ENCODE measurements at regions not wholly inside any gene's neighbourhood (a gene's known extent, or its start where the extent isn't known, plus 50 kb on each side); places are given as distances from the start of the nearest gene placed in this dataset.

DNA sequence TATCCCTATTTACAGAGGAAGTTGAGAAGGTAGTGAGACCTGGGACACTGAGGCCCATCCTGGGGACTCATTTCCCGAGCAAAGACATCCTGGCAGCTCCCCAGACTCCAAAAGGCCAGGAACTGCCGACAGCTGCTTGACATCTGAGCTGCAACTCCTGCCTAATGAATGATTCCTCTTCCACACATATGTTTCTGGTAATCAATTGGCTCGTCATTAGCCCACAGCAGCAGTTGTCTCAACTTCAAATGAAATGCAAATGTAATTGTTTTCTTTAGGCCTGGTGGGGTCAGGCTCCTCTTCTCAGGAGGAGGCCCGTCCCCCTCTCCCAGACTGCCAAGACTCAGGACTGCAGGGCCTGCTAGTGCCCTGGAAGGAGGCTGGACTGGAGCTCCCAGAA, 61.8 kb upstream of the DISP3 start:
- no peak overlapping the region for H3K4me2 ChIP-seq
- TF ChIP-seq, protein P1, sequence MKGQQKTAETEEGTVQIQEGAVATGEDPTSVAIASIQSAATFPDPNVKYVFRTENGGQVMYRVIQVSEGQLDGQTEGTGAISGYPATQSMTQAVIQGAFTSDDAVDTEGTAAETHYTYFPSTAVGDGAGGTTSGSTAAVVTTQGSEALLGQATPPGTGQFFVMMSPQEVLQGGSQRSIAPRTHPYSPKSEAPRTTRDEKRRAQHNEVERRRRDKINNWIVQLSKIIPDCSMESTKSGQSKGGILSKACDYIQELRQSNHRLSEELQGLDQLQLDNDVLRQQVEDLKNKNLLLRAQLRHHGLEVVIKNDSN (IDR thresholded peaks at IDR 0.05; ENCODE audit: borderline replicate concordance, low read depth) = no peak
- TF ChIP-seq SIN3A (IDR thresholded peaks at IDR 0.05; ENCODE audit: borderline replicate concordance, low read depth, low read length) (no peak), YY1 (IDR thresholded peaks at IDR 0.05; ENCODE audit: low read depth) (no peak), GABPA (IDR thresholded peaks at IDR 0.05; ENCODE audit: low read depth) (no peak), FOSL2 (IDR thresholded peaks at IDR 0.05; ENCODE audit: borderline replicate concordance, low read depth) (no peak), TAF1 (IDR thresholded peaks at IDR 0.05; ENCODE audit: borderline replicate concordance, low read depth, low read length) (no peak), ELF1 (IDR thresholded peaks at IDR 0.05) (no peak), RAD21 (IDR thresholded peaks at IDR 0.05; ENCODE audit: low read length) (no peak), NRF1 (IDR thresholded peaks at IDR 0.05; ENCODE audit: low read depth, low read length) (no peak)
- TF ChIP-seq, protein P2, sequence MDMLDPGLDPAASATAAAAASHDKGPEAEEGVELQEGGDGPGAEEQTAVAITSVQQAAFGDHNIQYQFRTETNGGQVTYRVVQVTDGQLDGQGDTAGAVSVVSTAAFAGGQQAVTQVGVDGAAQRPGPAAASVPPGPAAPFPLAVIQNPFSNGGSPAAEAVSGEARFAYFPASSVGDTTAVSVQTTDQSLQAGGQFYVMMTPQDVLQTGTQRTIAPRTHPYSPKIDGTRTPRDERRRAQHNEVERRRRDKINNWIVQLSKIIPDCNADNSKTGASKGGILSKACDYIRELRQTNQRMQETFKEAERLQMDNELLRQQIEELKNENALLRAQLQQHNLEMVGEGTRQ (IDR thresholded peaks at IDR 0.05; ENCODE audit: borderline replicate concordance, low read depth, low read length) = no peak
- no peak overlapping the region for H3K27ac ChIP-seq (ENCODE audit: low read depth in 2 of 2, low read length in 1 of 2)
- H3K79me2 ChIP-seq (ENCODE audit: insufficient read depth) = no peaks in the 10 kb centered on the region
- no peaks in the 10 kb centered on the region for H4K20me1 ChIP-seq (ENCODE audit: insufficient read depth)
- WGBS (ENCODE audit: low lambda C conversion rate) = 10% methylated on average over 4 of the region's 4 CpGs
- no peaks in the 10 kb centered on the region for H3K36me3 ChIP-seq (replicated peaks in 1 of 2; ENCODE audit: control insufficient read depth in 1 of 2, insufficient read depth in 2 of 2, low read length in 1 of 2)
- H3K4me1 ChIP-seq (ENCODE audit: control insufficient read depth in 1 of 2, insufficient read depth in 2 of 2, low read depth in 1 of 2, low read length in 1 of 2) = peaks cover 0 to 5% of the 10 kb centered on the region in 2 experiments; a peak in 1 of 4 replicates
- POLR2A ChIA-PET = no interaction called here
- no peak for DNase-seq
- no peaks in the 10 kb centered on the region for H3K9me3 ChIP-seq
- H3K9ac ChIP-seq = no peak overlapping the region
- no peaks in the 10 kb centered on the region for H3K27me3 ChIP-seq (ENCODE audit: insufficient read depth)
- no peak overlapping the region for H2AFZ ChIP-seq (ENCODE audit: low read depth)
- no peaks in the 10 kb centered on the region for H3K9me2 ChIP-seq
- CTCF ChIA-PET = interaction anchor here (0.8 to 2.1 kb wide), 7 partner anchors 8 to 379 kb away, joined by 3 to 6 read pairs (median 3); no protein-coding TSS in a partner anchor
- H3K4me3 ChIP-seq (ENCODE audit: low read depth in 2 of 2, low read length in 1 of 2) = no peak overlapping the region
- H3F3A ChIP-seq (replicated peaks; ENCODE audit: insufficient read depth) = no peaks in the 10 kb centered on the region

DNA sequence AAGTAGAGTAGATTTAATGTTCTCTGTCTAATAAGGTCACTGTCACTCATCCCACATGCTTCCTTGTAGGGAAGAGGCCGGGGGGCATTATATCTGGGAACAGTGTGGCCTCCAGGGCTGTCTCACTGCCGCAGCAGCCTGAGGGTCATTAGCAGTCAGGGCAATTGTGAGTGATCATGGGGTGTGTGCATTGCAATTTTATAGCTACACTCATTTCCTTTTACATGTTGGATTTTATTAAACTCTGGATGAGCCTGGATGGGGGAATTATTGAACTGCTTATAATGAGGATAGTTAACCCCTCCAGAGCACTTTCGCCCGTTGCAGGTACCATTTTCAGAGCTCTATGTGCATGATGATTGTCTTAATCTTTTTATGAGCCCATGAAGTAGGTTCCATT, 60.9 kb upstream of the DISP3 start:
- Histone ChIP-seq H3K4me3 (ENCODE audit: low read depth in 2 of 2, low read length in 1 of 2) (no peak overlapping the region), H2AFZ (ENCODE audit: low read depth) (no peak overlapping the region), H4K20me1 (ENCODE audit: insufficient read depth) (no peaks in the 10 kb centered on the region), H3K27ac (ENCODE audit: low read depth in 2 of 2, low read length in 1 of 2) (no peak overlapping the region), H3K36me3 (replicated peaks in 1 of 2; ENCODE audit: control insufficient read depth in 1 of 2, insufficient read depth in 2 of 2, low read length in 1 of 2) (no peaks in the 10 kb centered on the region), H3K4me1 (ENCODE audit: control insufficient read depth in 1 of 2, insufficient read depth in 2 of 2, low read depth in 1 of 2, low read length in 1 of 2) (peaks cover 0 to 5% of the 10 kb centered on the region in 2 experiments; a peak in 1 of 4 replicates), H3K9ac (no peak overlapping the region), H3K4me2 (no peak overlapping the region), H3F3A (replicated peaks; ENCODE audit: insufficient read depth) (no peaks in the 10 kb centered on the region), H3K79me2 (ENCODE audit: insufficient read depth) (no peaks in the 10 kb centered on the region), H3K9me2 (no peaks in the 10 kb centered on the region), H3K27me3 (ENCODE audit: insufficient read depth) (no peaks in the 10 kb centered on the region), H3K9me3 (no peaks in the 10 kb centered on the region)
- DNase-seq = no peak
- TF ChIP-seq, protein P1 (IDR thresholded peaks at IDR 0.05; ENCODE audit: borderline replicate concordance, low read depth) = no peak
- TF ChIP-seq TAF1 (IDR thresholded peaks at IDR 0.05; ENCODE audit: borderline replicate concordance, low read depth, low read length) = no peak
- TF ChIP-seq, protein P3, sequence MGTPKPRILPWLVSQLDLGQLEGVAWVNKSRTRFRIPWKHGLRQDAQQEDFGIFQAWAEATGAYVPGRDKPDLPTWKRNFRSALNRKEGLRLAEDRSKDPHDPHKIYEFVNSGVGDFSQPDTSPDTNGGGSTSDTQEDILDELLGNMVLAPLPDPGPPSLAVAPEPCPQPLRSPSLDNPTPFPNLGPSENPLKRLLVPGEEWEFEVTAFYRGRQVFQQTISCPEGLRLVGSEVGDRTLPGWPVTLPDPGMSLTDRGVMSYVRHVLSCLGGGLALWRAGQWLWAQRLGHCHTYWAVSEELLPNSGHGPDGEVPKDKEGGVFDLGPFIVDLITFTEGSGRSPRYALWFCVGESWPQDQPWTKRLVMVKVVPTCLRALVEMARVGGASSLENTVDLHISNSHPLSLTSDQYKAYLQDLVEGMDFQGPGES (IDR thresholded peaks at IDR 0.05; ENCODE audit: low read depth, low read length) = no peak
- TF ChIP-seq RAD21 (IDR thresholded peaks at IDR 0.05; ENCODE audit: low read length) = no peak
- TF ChIP-seq, protein P4, sequence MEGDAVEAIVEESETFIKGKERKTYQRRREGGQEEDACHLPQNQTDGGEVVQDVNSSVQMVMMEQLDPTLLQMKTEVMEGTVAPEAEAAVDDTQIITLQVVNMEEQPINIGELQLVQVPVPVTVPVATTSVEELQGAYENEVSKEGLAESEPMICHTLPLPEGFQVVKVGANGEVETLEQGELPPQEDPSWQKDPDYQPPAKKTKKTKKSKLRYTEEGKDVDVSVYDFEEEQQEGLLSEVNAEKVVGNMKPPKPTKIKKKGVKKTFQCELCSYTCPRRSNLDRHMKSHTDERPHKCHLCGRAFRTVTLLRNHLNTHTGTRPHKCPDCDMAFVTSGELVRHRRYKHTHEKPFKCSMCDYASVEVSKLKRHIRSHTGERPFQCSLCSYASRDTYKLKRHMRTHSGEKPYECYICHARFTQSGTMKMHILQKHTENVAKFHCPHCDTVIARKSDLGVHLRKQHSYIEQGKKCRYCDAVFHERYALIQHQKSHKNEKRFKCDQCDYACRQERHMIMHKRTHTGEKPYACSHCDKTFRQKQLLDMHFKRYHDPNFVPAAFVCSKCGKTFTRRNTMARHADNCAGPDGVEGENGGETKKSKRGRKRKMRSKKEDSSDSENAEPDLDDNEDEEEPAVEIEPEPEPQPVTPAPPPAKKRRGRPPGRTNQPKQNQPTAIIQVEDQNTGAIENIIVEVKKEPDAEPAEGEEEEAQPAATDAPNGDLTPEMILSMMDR (IDR thresholded peaks at IDR 0.05) = no peak
- TF ChIP-seq TCF12 (IDR thresholded peaks at IDR 0.05) = no peak
- no peak for TF ChIP-seq GATA2 (CRISPR knock-in tag; IDR thresholded peaks at IDR 0.05)
- TF ChIP-seq, protein P5, sequence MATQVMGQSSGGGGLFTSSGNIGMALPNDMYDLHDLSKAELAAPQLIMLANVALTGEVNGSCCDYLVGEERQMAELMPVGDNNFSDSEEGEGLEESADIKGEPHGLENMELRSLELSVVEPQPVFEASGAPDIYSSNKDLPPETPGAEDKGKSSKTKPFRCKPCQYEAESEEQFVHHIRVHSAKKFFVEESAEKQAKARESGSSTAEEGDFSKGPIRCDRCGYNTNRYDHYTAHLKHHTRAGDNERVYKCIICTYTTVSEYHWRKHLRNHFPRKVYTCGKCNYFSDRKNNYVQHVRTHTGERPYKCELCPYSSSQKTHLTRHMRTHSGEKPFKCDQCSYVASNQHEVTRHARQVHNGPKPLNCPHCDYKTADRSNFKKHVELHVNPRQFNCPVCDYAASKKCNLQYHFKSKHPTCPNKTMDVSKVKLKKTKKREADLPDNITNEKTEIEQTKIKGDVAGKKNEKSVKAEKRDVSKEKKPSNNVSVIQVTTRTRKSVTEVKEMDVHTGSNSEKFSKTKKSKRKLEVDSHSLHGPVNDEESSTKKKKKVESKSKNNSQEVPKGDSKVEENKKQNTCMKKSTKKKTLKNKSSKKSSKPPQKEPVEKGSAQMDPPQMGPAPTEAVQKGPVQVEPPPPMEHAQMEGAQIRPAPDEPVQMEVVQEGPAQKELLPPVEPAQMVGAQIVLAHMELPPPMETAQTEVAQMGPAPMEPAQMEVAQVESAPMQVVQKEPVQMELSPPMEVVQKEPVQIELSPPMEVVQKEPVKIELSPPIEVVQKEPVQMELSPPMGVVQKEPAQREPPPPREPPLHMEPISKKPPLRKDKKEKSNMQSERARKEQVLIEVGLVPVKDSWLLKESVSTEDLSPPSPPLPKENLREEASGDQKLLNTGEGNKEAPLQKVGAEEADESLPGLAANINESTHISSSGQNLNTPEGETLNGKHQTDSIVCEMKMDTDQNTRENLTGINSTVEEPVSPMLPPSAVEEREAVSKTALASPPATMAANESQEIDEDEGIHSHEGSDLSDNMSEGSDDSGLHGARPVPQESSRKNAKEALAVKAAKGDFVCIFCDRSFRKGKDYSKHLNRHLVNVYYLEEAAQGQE (IDR thresholded peaks at IDR 0.05; ENCODE audit: low read depth, low read length) = no peak
- ChIA-PET CTCF (interaction anchor here (1.3 to 2.1 kb wide), 5 partner anchors 9 to 380 kb away, joined by 3 to 6 read pairs (median 3); no protein-coding TSS in a partner anchor), POLR2A (no interaction called here)
- WGBS (ENCODE audit: low lambda C conversion rate) = 40% methylated on average over 4 of the region's 4 CpGs
